BJ (cell line): ENCODE measurements at regions not wholly inside any gene's neighbourhood (a gene's known extent, or its start where the extent isn't known, plus 50 kb on each side); places are given as distances from the start of the nearest gene placed in this dataset.
"Not testable (repeated sequence)": the region's sequence is repeated elsewhere in the genome, so short reads cannot be mapped to it uniquely, and the experiment has no call there.

ENCODE experiments used
- CTCF ChIA-PET: fragments of 350-600 bp; formaldehyde crosslinking; extraction: SDS; loops from one replicate; lab custom pipeline; 2021; ENCODE audit warnings: antibody characterized with exemption, inconsistent platforms; lab: Yijun Ruan, JAX
- POLR2A ChIA-PET: fragments of 300-600 bp; sonication (Branson Sonifier 250); formaldehyde crosslinking; extraction: SDS; loops from one replicate; lab custom pipeline; 2021; ENCODE audit warnings: antibody characterized with exemption; lab: Charles Lee
- DNase-seq: peaks from one replicate; pipeline ENCODE4 v3.0.0-alpha.2; 2011; ENCODE audit warnings: low read depth
- H3K27me3 ChIP-seq: 2 replicates; pipeline ENCODE4 v1.6.0; 2011; ENCODE audit warnings: low read length; ENCODE audit not compliant: control insufficient read depth, insufficient read depth
- H3K36me3 ChIP-seq: 2 replicates; pipeline ENCODE4 v1.5.1; 2011; ENCODE audit warnings: low read length; ENCODE audit not compliant: control insufficient read depth, insufficient read depth
- H3K4me3 ChIP-seq: 2 replicates; pipeline ENCODE4 v1.5.1; 2011; ENCODE audit warnings: low read depth, mild to moderate bottlenecking, control low read depth, low read length
- CTCF ChIP-seq: IDR thresholded peaks from 2 replicates; pipeline ENCODE4 v1.5.1; 2011; ENCODE audit warnings: low read depth, mild to moderate bottlenecking, control low read depth, inconsistent platforms, low read length, moderate library complexity; ENCODE audit not compliant: insufficient read depth

- CTCF ChIA-PET, result interaction anchor here (1.7 kb wide), 1 partner anchor 25 kb away, joined by 7 read pairs; no protein-coding TSS in a partner anchor
- TF ChIP-seq CTCF, result no peak
- H3K4me3 ChIP-seq, result no peak overlapping the region
- POLR2A ChIA-PET, result no interaction called here
- peaks cover 15% of the 10 kb centered on the region for H3K27me3 ChIP-seq
- H3K36me3 ChIP-seq, result no peaks in the 10 kb centered on the region
- no peak for DNase-seq
Measured at GRCh38 chr1:25011943-25012638, 82.0 kb upstream of the RUNX3 start.

DNA sequence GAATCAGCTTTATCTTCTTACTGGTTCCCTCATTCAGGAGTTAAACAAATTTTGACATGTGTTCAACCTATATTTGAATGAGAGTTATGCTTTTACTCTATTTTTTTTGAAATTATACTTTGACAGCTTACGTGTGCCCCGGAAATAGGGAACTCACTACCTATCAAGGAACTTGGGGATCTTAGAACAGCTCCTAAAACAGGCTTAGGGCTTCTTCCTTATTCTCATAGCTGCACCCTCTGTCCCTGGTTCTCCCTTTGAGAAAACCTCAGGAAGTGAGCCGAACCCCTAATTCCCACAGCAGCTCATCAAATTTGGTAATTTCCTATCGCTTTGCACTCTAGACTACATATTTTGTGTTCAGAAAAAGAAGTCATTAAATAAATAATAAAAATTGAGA lies 81.2 kb upstream of the RUNX3 start:
- Histone ChIP-seq H3K27me3 (peaks cover 21% of the 10 kb centered on the region), H3K36me3 (no peaks in the 10 kb centered on the region), H3K4me3 (no peak overlapping the region)
- no peak for TF ChIP-seq CTCF
- no peak for DNase-seq
- ChIA-PET CTCF (interaction anchor here (1.7 kb wide), 1 partner anchor 26 kb away, joined by 7 read pairs; no protein-coding TSS in a partner anchor), POLR2A (no interaction called here)

GRCh38 chr1:25009671-25010262 lies 79.7 kb upstream of the RUNX3 start:
- Histone ChIP-seq H3K4me3 (no peak overlapping the region), H3K36me3 (no peaks in the 10 kb centered on the region), H3K27me3 (peaks cover 33% of the 10 kb centered on the region)
- POLR2A ChIA-PET, result no interaction called here
- CTCF ChIA-PET, result no interaction called here
- DNase-seq, result no peak
- no peak for TF ChIP-seq CTCF

GRCh38 chr1:25008192-25008485 lies 78.1 kb upstream of the RUNX3 start:
- Histone ChIP-seq H3K27me3 (peaks cover 33% of the 10 kb centered on the region), H3K36me3 (no peaks in the 10 kb centered on the region), H3K4me3 (no peak overlapping the region)
- CTCF ChIA-PET, result interaction anchor here (1.5 kb wide), 1 partner anchor 29 kb away, joined by 10 read pairs; no protein-coding TSS in a partner anchor
- POLR2A ChIA-PET, result no interaction called here
- no peak for DNase-seq
- TF ChIP-seq CTCF, result no peak

GRCh38 chr1:25007390-25008191 lies 77.5 kb upstream of the RUNX3 start:
- H3K27me3 ChIP-seq, result peaks cover 33% of the 10 kb centered on the region
- POLR2A ChIA-PET, result not testable (repeated sequence)
- CTCF ChIA-PET, result interaction anchor here (1.5 to 1.8 kb wide), 2 partner anchors 30 kb away, joined by 8 to 10 read pairs; no protein-coding TSS in a partner anchor

More at GRCh38 chr1:25007390-25008191, 77.5 kb upstream of the RUNX3 start:
- H3K4me3 ChIP-seq, DNase-seq, H3K36me3 ChIP-seq: not testable (repeated sequence)
